ENCODE measurements at regions not wholly inside any gene's neighbourhood (a gene's known extent, or its start where the extent isn't known, plus 50 kb on each side); places are given as distances from the start of the nearest gene placed in this dataset.
"Not testable (repeated sequence)": the region's sequence is repeated elsewhere in the genome, so short reads cannot be mapped to it uniquely, and the experiment has no call there.

DNA sequence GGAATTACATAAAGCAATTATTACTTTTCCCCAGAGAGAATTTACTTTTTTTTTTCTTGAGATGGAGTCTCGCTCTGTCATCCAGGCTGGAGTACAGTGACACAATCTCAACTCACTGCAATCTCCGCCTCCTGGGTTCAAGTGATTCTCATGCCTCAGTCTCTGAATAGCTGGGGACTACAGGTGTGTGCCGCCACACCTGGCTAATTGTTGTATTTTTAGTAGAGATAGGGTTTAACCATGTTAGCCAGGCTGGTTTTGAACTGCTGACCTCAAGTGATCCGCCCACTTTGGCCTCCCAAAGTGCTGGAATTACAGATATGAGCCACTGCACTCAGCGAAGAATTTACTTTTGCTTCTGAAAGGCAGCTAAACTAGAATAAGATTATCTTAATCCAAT lies 181.6 kb downstream of the DLEU7 start:
- TF ChIP-seq POLR2A, TAF1 (IDR thresholded peaks at IDR 0.05; ENCODE audit: low read depth, low read length): not testable (repeated sequence)

Data from GM12891 (cell line).